K562 (cell line): ENCODE measurements at regions not wholly inside any gene's neighbourhood (a gene's known extent, or its start where the extent isn't known, plus 50 kb on each side); places are given as distances from the start of the nearest gene placed in this dataset.

Experiments used
- ADNP ChIP-seq: fragments of 200-800 bp; sonication (Bioruptor generic); IDR thresholded peaks from 2 replicates; pipeline ENCODE4 v1.6.1; 2016; ENCODE audit warnings: missing genetic modification characterization, missing compliant biosample characterization
- AFF4 ChIP-seq: sonication (generic); formaldehyde crosslinking; IDR thresholded peaks from 2 replicates; pipeline ENCODE4 v1.8.0; 2023; ENCODE audit warnings: mild to moderate bottlenecking, missing genetic modification reagents
- ASH1L ChIP-seq: fragments of 450-650 bp; IDR thresholded peaks from 2 replicates; pipeline ENCODE4 v1.6.1; 2018; ENCODE audit warnings: borderline replicate concordance, mild to moderate bottlenecking, low read depth; ENCODE audit not compliant: partially characterized antibody
- CC2D1A ChIP-seq: fragments of 450-650 bp; IDR thresholded peaks from 2 replicates; pipeline ENCODE4 v1.6.1; 2017; ENCODE audit warnings: mild to moderate bottlenecking
- GABPA ChIP-seq: fragments of 200-800 bp; sonication (Bioruptor generic); conservative IDR thresholded peaks from 2 replicates; pipeline ENCODE4 v1.6.1; 2016; ENCODE audit warnings: low read depth, missing genetic modification characterization, missing compliant biosample characterization
- JUND ChIP-seq, 2 experiments: IDR thresholded peaks; 2 replicates in 1 of 2; 3 replicates in 1 of 2; pipeline ENCODE4 v1.6.1; 2011; ENCODE audit warnings: borderline replicate concordance in 2 of 2, low read depth in 2 of 2, low read length in 2 of 2, improper control_type of control experiment in 1 of 2, missing biosample characterization in 1 of 2, missing genetic modification characterization in 1 of 2, missing genetic modification reagents in 1 of 2
- MITF ChIP-seq: IDR thresholded peaks from 2 replicates; pipeline ENCODE4 v1.6.1; 2014; ENCODE audit warnings: antibody characterized with exemption
- POLR3A ChIP-seq: IDR thresholded peaks from 2 replicates; pipeline ENCODE4 v1.6.1; 2011; ENCODE audit warnings: borderline replicate concordance, mild to moderate bottlenecking, moderate library complexity; ENCODE audit not compliant: insufficient read length, insufficient read depth; ENCODE audit errors: extremely low read depth
- PRDM10 ChIP-seq: fragments of 450-650 bp; IDR thresholded peaks from 2 replicates; pipeline ENCODE4 v1.6.1; 2018; ENCODE audit not compliant: partially characterized antibody
- SP2 ChIP-seq: IDR thresholded peaks from 2 replicates; pipeline ENCODE4 v1.6.1; 2011; ENCODE audit warnings: mild to moderate bottlenecking, low read depth, low read length, moderate library complexity; ENCODE audit not compliant: poor library complexity, severe bottlenecking; ENCODE audit errors: extremely low read depth
- TFAP4 ChIP-seq: sonication (generic); formaldehyde crosslinking; IDR thresholded peaks from 2 replicates; pipeline ENCODE4 v1.8.0; 2022; ENCODE audit warnings: missing genetic modification reagents, mild to moderate bottlenecking, moderate library complexity, borderline replicate concordance
- ZBTB12 ChIP-seq: fragments of 250-450 bp; sonication (Bioruptor Pico); IDR thresholded peaks from 2 replicates; pipeline ENCODE4 v1.4.0; 2020

GRCh38 chrX:63855896-63856295 is 70.9 kb upstream of the ARHGEF9 start (continued):
- TF ChIP-seq AFF4 (no peak), JUND (IDR thresholded peaks at IDR 0.05; ENCODE audit: borderline replicate concordance, low read depth, low read length) (no peak), JUND (tag; IDR thresholded peaks at IDR 0.05; ENCODE audit: borderline replicate concordance, low read depth, low read length) (no peak), SP2 (no peak), MITF (no peak), GABPA (tag) (no peak), ASH1L (no peak), CC2D1A (no peak), ZBTB12 (CRISPR knock-in tag) (no peak), ADNP (no peak), PRDM10 (no peak), POLR3A (no peak), TFAP4 (CRISPR knock-in tag) (no peak)
